NCI-H82 treated with DMSO at 0.1 percent for 48 hours (cell line): ENCODE measurements at regions not wholly inside any gene's neighbourhood (a gene's known extent, or its start where the extent isn't known, plus 50 kb on each side); places are given as distances from the start of the nearest gene placed in this dataset.

ENCODE experiments used
- DNase-seq: peaks from one replicate; lab custom pipeline; 2025; ENCODE audit not compliant: unreplicated experiment; lab: John Stamatoyannopoulos, UW

- DNase-seq = no peak
These were observed 154.6 kb downstream of the SLC30A10 start for GRCh38 chr1:219773775-219774174.

GRCh38 chr1:219773110-219773509 lies 155.2 kb downstream of the SLC30A10 start:
- no peak for DNase-seq

GRCh38 chr1:219772265-219773036 lies 155.9 kb downstream of the SLC30A10 start:
- no peak for DNase-seq

- no peak for DNase-seq
These were observed 157.3 kb downstream of the SLC30A10 start for GRCh38 chr1:219771080-219771479.

GRCh38 chr1:219763321-219763720 lies 150.4 kb upstream of the ZC3H11B start:
- no peak for DNase-seq

- no peak for DNase-seq
These were observed 148.4 kb upstream of the ZC3H11B start for GRCh38 chr1:219761208-219761860.

- DNase-seq = no peak
These were observed 146.2 kb upstream of the ZC3H11B start for GRCh38 chr1:219759095-219759494.

GRCh38 chr1:219757890-219758289 lies 145.0 kb upstream of the ZC3H11B start:
- no peak for DNase-seq

GRCh38 chr1:219755234-219755633 lies 142.3 kb upstream of the ZC3H11B start:
- no peak for DNase-seq

GRCh38 chr1:219754767-219755166 lies 141.9 kb upstream of the ZC3H11B start:
- DNase-seq = no peak

GRCh38 chr1:219753914-219754313 lies 141.0 kb upstream of the ZC3H11B start:
- no peak for DNase-seq

GRCh38 chr1:219752645-219753044 lies 139.7 kb upstream of the ZC3H11B start:
- DNase-seq = no peak

- DNase-seq = no peak
These were observed 139.1 kb upstream of the ZC3H11B start for GRCh38 chr1:219751870-219752507.

- no peak for DNase-seq
These were observed 136.5 kb upstream of the ZC3H11B start for GRCh38 chr1:219749370-219749769.

- no peak for DNase-seq
These were observed 133.2 kb upstream of the ZC3H11B start for GRCh38 chr1:219746141-219746540.

GRCh38 chr1:219744652-219745469 lies 132.0 kb upstream of the ZC3H11B start:
- no peak for DNase-seq

- no peak for DNase-seq
These were observed 128.4 kb upstream of the ZC3H11B start for GRCh38 chr1:219741011-219741970.

- no peak for DNase-seq
These were observed 120.7 kb upstream of the ZC3H11B start for GRCh38 chr1:219733511-219734174.

GRCh38 chr1:219732814-219733491 lies 120.0 kb upstream of the ZC3H11B start:
- DNase-seq = no peak
